GM10266 (cell line): ENCODE measurements at regions not wholly inside any gene's neighbourhood (a gene's known extent, or its start where the extent isn't known, plus 50 kb on each side); places are given as distances from the start of the nearest gene placed in this dataset.
"Not testable (repeated sequence)": the region's sequence is repeated elsewhere in the genome, so short reads cannot be mapped to it uniquely, and the experiment has no call there.

ENCODE experiments used
- DNase-seq: peaks from one replicate; pipeline ENCODE4 v3.0.0; 2012; ENCODE audit errors: extremely low spot score
- TF ChIP-seq, protein P1 (sequence below): IDR thresholded peaks from 2 replicates; pipeline ENCODE4 v1.5.1; 2012; ENCODE audit warnings: mild to moderate bottlenecking, low read depth; ENCODE audit not compliant: control insufficient read depth, insufficient read depth; ENCODE audit errors: missing control alignments

DNA sequence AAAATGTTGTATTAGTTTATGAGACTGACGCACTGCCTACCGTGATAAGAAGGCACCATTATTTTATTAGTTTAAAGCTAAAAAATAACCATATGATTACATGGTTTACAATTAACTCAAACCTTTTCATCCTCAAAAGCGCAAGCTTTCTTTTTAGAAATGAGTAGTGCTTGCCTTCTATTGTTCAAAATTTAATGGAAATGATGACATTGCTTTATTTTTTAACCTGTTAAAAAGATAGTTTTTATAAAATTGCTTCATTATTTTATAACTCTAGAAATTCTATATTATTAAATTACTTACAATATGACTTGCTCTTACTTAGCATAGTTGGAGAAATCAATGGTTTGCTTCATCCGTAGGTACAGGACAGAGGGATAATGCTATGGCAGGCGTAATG, 78.7 kb upstream of the HDDC2 start:
- TF ChIP-seq, protein P1, sequence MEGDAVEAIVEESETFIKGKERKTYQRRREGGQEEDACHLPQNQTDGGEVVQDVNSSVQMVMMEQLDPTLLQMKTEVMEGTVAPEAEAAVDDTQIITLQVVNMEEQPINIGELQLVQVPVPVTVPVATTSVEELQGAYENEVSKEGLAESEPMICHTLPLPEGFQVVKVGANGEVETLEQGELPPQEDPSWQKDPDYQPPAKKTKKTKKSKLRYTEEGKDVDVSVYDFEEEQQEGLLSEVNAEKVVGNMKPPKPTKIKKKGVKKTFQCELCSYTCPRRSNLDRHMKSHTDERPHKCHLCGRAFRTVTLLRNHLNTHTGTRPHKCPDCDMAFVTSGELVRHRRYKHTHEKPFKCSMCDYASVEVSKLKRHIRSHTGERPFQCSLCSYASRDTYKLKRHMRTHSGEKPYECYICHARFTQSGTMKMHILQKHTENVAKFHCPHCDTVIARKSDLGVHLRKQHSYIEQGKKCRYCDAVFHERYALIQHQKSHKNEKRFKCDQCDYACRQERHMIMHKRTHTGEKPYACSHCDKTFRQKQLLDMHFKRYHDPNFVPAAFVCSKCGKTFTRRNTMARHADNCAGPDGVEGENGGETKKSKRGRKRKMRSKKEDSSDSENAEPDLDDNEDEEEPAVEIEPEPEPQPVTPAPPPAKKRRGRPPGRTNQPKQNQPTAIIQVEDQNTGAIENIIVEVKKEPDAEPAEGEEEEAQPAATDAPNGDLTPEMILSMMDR = no peak
- DNase-seq = no peak

DNA sequence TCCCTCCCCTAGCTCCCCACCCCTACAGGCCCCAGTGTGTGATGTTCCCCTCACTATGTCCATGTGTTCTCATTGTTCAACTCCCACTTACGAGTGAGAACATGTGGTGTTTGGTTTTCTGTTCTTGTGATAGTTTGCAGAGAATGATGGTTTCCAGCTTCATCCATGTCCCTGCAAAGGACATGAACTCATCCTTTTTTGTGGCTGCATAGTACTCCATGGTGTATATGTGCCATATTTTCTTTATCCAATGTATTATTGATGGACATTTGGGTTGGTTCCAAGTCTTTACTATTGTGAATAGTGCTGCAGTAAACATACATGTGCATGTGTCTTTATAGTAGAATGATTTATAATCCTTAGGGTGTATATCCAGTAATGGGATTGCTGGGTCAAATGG, 84.6 kb upstream of the HDDC2 start:
- DNase-seq = not testable (repeated sequence)

DNA sequence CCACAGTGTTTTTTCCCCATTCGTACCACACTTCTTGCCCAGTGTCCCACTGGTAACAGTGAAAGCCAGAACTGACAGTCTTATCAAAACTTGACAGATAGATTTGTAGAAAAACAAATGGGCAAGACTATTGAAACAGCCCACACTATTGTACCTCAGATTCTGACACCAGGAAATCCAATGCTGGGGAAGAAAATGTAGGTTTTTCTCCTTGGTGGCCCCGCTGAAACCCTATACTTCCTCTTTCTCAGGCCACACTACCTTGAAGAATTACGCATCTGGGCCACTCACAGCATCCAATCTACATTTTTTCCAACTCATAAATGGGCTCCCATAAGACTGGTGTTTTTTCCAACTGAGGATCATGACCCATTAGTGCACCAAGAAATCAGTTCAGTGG, 90.9 kb upstream of the HDDC2 start:
- DNase-seq = peak; percentile 15
- TF ChIP-seq, protein P1 = no peak

DNA sequence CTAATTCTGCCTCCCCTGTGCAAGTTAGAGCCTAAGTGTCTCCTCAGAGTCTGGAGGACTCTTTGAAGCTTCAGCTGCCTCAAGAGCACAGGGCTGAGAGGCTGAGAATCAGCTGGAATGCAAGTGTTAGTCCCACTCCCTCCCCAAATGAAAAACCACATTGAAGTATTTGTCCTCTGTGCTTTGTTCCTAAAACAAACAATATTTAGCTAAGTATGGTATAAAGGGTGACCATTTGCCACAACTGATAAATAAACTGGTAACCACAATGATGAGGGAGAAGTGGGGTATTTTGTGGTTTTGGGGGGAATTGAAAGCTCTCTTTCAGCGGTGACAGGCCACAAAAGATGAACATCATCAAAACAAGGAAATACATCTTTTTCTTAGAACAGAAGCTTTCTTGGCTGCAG, 91.7 kb upstream of the HDDC2 start:
- TF ChIP-seq, protein P1 = no peak
- peak; percentile 21 for DNase-seq

DNA sequence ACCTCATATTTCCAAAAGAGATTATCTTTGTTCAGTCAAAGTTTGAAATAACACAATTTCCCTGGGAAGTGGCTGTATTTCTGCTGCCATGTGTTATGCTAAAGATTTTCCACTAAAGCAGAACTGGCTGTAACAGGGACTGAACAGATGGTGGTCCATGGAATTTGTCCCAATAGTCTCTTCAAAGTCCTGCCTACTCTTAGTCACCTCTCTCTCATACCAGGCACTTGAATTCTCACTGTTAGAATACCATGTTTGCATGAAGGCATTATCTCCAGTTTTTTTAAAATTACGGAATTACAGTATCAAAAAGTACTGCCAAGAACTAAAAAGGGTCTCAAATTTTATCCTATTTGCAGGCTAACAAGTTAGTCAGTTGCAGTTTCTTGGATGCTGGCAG, 105.0 kb upstream of the HDDC2 start:
- DNase-seq = no peak
- TF ChIP-seq, protein P1 = no peak

DNA sequence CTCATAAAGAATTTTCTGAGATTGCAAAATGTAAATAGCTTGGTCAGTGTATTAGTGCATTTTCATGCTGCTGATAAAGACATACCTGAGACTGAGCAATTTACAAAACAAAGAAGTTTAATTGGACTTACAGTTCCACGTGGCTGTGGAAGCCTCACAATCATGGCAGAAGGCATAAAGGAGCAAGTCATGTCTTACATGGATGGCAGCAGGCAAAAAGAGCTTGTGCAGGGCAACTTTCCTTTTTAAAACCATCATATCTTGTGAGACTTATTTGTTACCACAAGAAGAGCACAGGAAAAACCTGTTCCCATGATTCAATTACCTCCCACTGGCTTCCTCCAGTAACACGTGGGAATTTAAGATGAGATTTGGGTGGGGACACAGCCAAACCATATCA, 112.7 kb upstream of the HDDC2 start:
- TF ChIP-seq, protein P1 = no peak
- no peak for DNase-seq

DNA sequence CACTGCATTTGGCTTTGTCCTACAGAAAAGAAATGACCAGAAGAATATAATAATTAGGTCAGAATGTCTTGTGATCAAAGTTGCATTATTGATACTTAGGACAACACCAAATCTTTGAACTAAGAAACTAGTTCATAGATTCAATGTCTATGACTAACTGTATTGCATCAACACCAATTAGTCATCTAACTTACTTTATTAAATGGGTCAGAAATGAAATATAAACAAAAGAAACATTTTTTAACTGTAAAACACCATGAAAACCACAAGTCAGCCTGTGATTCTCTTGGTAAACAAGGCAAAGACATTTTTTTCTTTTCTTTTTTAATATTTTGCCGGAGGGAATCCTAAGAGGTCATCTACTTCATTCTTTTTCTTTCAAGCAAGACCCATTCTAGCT, 114.1 kb upstream of the HDDC2 start:
- TF ChIP-seq, protein P1 = no peak
- no peak for DNase-seq

DNA sequence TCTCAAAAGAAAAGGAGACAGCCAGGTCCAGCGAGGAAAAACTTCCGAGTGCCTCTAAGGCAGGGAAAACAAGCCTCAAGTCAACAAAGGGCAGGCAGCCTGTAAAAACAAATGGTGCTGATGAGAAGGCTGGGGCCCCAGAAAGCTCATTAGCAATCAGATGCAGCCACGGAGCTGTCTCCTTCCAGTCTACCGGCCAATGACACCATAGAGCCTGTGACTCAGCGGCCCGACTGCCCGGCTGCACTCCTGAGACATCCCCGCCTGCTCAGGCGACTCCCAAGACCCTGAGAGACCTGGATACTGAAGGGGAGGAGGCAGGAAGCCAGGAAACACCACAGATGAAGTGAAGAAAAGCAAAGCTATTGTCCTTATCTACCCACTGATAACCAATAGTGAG, 120.1 kb upstream of the HDDC2 start:
- DNase-seq = no peak
- TF ChIP-seq, protein P1 = no peak
